OCI-LY3 (cell line): ENCODE measurements at regions not wholly inside any gene's neighbourhood (a gene's known extent, or its start where the extent isn't known, plus 50 kb on each side); places are given as distances from the start of the nearest gene placed in this dataset.

Experiments
- CTCF ChIP-seq: fragments of 200-600, 300-600 bp; sonication (generic); IDR thresholded peaks from 2 replicates; pipeline ENCODE4 v1.5.1; 2014; ENCODE audit warnings: antibody characterized with exemption, low read length, low read depth
- EZH2phosphoT487 ChIP-seq: fragments of 200-600 bp; shearing (Covaris generic); IDR thresholded peaks from 2 replicates; pipeline ENCODE4 v1.6.1; 2018; ENCODE audit warnings: antibody characterized with exemption, mixed run types, low read depth

- TF ChIP-seq CTCF (no peak), EZH2phosphoT487 (no peak)
Observed at GRCh38 chr7:51665045-51665780, 348.6 kb upstream of the COBL start.
